NB4 (cell line): ENCODE measurements at regions not wholly inside any gene's neighbourhood (a gene's known extent, or its start where the extent isn't known, plus 50 kb on each side); places are given as distances from the start of the nearest gene placed in this dataset.

ENCODE experiments used
- POLR2A ChIP-seq: IDR thresholded peaks from 2 replicates; pipeline ENCODE4 v1.6.1; 2011; ENCODE audit warnings: mild to moderate bottlenecking; ENCODE audit not compliant: insufficient read length; ENCODE audit errors: extremely low read depth
- TF ChIP-seq, protein P1 (sequence below): IDR thresholded peaks from one replicate; pipeline ENCODE4 v1.5.1; 2012; ENCODE audit warnings: low read depth, low read length

DNA sequence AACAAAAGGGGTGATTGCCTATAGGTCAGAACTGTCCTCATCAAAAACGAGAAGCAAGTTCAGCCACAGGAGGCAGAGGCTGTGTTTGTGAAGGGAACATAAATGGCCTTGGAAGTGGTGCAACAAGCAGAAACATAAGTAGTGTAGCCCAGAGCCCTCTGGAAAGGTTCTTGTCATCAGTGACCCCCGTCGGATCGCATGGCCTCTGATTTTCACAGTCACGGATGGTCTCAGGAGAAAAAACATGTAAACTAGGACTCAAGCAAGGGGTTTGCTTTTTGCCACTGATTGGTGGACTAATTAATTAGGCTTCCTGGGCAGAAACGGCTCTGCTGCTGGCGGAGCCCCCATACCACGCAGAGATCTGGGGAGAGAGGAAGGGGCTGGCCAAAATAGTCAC lies 496.5 kb upstream of the MKI67 start:
- TF ChIP-seq, protein P1, sequence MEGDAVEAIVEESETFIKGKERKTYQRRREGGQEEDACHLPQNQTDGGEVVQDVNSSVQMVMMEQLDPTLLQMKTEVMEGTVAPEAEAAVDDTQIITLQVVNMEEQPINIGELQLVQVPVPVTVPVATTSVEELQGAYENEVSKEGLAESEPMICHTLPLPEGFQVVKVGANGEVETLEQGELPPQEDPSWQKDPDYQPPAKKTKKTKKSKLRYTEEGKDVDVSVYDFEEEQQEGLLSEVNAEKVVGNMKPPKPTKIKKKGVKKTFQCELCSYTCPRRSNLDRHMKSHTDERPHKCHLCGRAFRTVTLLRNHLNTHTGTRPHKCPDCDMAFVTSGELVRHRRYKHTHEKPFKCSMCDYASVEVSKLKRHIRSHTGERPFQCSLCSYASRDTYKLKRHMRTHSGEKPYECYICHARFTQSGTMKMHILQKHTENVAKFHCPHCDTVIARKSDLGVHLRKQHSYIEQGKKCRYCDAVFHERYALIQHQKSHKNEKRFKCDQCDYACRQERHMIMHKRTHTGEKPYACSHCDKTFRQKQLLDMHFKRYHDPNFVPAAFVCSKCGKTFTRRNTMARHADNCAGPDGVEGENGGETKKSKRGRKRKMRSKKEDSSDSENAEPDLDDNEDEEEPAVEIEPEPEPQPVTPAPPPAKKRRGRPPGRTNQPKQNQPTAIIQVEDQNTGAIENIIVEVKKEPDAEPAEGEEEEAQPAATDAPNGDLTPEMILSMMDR, result no peak
- TF ChIP-seq POLR2A, result no peak
